NCI-H2171 treated with DMSO at 0.1 percent for 48 hours (cell line): ENCODE measurements at regions not wholly inside any gene's neighbourhood (a gene's known extent, or its start where the extent isn't known, plus 50 kb on each side); places are given as distances from the start of the nearest gene placed in this dataset.

Experiments
- DNase-seq: peaks from one replicate; lab custom pipeline; 2025; lab: John Stamatoyannopoulos, UW

DNA sequence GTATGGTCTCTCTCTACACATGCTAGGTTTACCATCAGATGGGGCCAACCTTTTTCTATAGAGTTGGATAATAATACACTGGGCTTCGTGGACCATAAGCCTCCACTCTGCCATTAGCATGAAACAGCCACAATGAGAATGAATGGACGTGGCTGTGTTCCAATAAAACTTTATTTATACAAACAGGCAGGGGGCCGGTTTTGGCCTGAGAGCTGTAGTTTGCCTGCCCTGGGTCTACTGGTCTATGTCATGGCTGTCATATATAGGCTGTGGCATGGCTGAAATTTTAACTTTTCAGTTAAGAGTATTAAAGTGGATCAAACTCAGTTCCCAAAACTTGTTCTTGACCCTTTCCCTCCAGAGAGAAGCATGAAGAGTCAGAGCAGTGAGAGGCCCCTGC, 120.3 kb upstream of the MYL2 start:
- no peak for DNase-seq

DNA sequence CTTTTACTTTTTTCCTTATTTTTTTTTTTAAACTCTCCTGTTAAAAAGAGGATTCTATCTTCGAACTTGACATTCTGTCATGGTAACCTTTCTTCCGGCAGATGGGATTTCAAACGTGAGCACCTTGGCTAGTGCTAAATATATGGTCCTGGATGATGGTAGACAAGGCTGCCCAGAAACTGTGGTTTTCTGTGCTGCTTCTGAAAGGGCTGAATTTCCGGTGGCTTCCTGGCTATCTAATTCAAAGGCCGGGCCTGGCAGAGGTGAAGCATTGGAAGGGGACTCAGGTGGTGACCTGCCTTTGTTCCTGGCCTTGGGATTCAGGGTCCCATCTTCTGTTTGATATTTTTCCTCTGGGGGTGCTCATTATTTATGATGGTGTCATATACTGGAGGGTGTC, 118.6 kb upstream of the MYL2 start:
- DNase-seq = no peak

DNA sequence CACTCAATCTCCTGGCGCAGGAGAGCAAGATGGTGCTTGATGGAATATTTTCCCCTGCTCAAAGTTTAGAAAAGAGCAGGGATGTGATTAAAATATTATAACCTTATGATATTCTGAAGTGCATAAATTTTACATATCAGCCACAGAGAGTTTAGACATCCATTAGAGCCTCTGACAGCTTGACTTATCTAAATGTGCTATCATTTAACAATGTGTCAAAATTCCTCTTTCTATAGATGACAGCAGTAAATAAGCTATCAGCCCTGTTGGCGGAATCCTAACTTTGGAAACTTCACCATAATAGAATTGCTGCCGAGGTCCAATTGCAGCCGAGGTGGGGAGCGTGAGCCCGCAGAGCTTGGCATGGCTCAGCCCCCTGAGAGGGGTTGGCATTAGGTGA, 117.7 kb upstream of the MYL2 start:
- no peak for DNase-seq

DNA sequence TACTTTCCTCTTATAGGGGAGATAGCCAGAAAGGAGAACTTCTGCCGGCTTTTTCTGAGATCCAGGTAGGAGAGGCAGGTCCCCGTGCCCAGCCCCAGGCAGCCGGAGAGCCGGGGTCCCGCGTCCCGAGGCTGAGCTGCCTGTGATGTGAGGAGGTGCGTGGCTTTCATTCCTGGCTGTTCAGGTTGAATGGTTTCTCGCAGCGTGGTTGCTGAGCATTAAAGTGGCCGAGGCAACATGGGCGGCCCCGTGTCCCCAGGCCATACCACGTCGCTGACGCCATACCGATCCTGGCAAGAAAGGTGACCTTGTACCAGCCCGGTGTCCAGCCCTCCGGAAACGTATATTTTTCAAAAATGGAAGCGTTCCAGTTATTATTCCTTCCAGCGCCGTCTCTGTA, 116.7 kb upstream of the MYL2 start:
- DNase-seq = no peak

DNA sequence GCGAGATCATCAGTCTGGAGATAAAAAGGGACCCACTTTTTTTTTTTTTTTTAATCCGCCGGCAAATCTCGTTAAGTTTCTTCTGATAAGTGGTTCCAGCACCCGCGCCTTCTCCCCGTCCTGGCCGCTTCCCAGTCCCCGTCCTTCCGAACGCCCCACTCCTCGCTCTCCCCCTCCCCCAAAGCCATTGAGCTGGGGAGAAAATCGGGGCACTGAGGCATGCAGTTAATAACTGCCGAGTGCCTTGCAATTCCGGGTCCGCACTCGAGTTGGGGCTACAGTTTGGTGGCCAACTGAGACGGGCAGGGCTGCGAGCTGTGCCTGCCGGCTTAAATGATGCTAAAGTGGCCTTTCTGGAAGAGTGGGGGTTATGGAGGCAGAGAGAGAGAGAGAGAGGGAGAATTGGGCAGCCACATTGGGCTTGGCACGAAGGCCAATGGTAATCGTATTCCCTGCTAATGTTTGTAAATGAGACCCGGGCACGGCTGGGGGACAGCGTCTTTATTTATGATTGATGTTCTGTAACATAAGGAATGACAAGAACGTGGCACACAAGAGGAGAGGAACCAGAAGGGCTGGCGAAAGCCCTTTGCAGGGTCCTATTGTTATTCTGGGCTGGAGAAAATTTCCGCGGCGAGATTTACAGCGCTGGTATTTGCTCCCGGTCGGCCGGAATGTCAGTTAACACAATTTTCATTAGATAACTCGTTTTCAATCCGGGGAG, 115.4 kb upstream of the MYL2 start:
- peak; percentile 28 for DNase-seq

DNA sequence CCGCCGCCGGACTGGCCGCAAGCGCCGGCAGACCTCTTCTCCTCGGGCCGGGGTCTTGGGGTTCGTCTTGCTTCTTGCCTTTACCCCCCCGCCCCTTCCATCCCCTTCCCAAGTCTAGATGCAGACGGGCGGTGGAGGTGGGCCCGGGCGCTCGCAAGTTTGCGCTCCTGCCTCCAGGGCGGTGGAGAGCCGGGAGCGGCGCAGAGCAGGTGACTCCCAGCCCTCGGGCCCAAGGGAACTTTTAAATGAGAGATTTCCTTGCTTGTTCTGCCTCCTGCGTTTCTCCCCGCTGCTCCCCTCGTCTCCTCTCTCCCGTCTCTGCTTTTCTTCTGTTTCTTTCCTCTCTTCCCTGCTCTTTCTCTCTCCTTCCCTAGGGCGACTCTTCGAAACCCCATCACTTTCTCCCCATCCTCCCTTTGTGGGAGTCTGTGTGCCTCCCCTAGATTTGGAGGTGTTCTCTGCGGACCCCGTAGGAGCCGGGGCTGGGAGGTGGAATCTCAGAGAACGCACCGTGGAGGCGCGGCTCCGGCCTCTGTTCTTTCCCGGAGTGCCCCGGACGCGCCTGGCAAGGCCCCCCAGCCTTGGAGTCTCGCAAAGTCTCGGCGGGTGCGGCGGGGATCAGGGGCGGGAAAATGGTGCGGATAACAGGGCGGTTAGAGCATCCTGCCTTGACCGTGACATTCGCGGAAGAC, 114.7 kb upstream of the MYL2 start:
- DNase-seq = peak; percentile 67

DNA sequence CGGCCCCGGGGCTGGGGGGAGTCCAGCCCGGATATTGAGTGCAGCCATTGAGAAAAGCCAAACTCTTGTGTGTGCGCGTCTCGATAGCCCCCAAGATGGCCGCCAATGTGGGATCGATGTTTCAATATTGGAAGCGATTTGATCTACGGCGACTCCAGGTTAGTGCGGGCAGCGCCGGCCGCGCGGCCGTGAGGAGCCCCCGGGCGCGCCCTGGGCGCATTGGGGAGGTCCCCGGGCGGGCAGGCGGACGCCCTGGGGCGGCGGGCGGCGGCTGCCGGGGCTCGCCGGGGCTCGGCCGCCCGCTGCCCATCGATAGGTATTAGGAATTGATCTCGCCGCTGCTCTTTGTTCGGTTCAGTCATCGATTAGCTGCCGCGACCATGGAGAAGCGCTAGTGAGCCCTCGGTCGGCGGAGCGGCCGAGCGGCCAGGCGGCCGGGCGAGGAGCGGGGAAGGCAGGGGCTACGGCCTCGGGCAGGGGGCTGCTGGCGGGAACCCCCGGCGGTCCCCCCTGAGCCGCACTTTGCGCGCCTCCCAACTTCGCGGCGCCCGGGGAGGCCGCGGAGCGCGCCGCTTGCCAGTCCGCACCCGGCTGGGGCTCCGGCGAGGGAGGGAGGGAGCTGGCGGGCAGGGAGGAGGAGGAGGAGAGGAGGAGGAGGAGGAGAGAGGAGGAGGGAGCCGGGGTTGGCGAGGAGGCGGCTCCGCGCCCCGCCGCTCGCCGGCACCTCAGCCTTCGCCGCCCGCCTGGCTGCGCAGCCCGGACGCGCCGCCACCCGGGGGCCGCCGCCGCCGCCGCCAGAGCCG, 113.9 kb upstream of the MYL2 start, which contains the start of gene CUX2:
TSS of gene CUX2 (plus strand) at position 83 of the 803 bp plus-strand sequence.
- DNase-seq = peak; percentile 67

DNA sequence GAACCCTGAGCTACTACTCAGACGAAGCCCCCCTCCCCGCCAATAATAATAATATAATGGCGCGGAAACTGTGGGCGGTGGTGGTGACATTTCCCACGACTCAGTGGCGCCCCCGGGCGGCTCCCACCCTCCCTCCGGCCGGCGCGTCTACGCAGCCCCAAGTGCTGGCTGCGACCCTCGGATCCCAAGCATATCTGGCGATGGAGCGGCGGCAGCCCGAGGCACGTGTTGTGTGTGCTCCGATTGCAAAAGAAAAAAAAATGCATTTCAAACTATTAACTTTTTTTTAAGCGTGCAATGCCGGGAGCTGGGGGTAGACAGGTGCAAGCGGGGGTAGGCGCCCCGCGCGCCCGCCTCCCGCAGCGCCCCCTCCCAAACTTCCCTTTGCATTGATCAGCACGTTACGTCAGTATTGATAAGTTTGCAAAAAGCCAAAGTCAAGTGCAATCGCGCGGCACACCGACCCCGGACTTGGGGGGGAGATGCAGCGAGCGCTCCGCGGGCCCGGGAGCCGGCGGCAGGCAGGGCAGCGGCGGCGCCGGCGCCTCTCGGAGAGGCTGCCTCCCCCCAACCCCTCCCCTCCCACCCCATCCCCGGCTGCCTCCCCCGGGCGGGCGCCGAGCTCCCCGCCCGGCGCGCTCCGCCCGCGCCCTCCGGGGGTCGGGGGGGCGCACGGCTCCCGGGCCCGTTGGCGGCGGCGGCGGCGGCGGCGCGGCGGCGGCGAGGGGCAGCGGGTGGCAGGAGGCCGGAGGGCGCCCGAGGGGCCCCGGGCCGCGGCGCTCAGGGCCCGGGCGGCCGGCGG, 113.1 kb upstream of the MYL2 start:
- peak; percentile 79 for DNase-seq

DNA sequence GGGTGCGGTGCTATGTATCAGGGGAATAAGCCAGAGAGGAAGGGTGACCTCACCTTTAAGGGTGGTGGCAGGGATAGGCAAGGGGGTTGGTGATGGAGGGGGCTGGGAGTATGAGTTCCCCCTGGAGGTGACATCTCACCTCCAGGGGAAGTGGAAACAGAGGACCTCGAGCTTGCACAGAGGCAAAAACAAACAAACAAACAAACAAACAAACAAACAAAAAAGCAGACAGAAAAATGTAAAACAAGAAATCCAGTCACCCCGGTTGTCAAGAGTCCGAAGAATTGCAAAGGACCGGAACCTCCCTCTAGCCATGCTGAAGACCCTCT, 112.2 kb upstream of the MYL2 start:
- peak; percentile 10 for DNase-seq

DNA sequence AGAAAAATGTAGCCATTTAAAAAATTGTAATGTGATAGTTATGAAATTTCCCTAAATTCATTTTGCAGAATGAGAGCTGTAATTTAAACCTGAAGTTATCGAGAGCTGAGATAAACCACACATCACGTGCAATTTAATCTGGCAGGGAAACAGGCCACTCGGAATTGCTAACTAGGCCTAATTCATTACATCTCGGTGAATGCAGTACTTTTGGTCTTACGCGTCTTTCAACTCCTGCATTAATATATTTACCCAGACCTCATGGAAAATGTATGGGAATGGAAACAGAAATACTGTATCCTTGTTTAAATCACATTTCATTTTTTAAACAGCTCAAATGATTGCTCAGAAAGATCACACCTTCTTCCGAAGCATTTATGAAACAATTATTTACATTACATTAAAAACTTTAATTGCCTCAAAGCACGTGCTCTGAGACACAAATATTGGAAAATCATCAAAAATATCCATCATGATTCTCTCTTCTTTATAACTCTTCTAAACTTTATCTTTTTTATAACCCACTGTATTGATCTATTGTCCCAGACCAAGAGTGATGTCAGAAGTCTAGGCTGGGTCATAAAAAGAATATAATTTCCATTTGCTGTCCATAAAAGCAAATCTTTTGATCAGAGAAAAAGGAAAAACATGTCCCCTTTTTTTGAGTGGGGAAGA, 111.7 kb upstream of the MYL2 start:
- peak; percentile 17 for DNase-seq

DNA sequence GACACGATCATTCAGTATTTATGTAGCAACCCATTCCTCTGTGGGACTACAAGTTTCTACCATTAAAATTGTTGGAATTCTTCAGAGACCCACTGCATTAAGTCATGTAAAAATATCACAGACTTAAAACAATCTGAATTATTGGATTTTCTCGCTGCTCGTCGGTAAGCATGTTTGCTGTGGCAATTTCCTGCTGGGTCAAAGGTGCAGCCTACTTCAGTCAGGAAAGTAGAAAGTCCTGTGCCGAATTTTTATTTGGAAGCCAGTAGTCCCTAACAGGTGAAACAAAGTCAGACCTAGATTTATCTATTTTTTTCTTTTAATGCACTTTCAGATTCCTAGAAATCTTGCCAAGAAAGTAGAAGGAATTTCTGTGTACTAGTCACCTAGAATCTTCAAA, 110.4 kb upstream of the MYL2 start:
- no peak for DNase-seq

DNA sequence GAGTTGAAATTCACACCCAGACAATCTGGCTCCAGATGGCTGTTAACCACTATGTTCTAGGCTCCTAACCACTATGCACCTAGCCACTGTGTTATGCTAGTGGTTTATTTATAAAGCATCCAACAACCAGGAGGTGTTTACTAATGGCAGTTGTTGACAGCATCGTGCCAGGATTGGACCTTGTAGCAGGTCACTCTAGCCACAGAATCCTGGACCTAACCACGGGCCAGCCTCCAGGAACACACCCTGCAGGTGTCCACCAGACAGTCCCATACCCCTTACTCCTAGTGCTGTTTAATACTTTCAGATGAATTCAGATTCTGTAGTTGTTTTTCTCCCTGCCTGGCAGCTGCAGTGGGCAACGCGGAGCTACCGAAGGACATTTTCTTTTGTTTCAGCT, 109.4 kb upstream of the MYL2 start:
- no peak for DNase-seq

DNA sequence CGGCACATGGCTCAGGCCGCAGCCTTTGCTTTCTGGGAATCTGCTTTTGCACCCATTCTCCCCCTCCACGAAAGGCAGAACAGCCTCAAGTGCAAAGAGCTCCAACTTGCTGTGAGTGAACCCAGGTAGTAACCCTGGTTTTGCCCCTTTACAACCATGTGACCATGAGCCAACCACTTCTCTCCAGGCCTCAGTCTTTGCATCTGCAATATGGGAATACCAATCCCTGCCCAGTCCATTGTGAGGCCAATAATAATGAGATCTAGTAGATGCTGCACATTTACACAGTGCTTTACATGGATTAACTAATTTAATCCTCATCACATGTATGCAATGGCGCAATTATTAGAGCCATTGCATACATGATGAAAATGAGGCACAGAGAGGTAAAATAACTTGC, 108.9 kb upstream of the MYL2 start:
- no peak for DNase-seq

DNA sequence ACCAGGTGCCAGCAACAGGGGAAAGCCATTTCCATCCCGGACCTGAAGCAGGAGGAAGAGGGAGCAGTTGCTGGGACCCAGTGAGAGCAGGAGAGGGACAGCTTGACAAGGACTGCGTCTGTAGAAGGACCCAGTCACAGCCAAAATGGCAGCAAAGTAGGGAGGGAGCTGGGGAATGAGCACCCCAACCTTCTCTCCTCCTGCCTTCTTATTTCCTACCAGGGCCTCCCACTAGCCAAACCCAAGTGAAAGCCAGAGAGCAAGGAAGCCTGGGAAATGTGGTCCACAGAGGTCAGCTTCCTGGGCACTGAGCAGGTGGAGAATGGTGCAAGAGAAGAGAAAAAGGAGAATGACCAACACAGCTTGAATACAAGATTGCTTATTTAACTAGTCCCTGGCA, 108.5 kb upstream of the MYL2 start:
- DNase-seq = no peak

DNA sequence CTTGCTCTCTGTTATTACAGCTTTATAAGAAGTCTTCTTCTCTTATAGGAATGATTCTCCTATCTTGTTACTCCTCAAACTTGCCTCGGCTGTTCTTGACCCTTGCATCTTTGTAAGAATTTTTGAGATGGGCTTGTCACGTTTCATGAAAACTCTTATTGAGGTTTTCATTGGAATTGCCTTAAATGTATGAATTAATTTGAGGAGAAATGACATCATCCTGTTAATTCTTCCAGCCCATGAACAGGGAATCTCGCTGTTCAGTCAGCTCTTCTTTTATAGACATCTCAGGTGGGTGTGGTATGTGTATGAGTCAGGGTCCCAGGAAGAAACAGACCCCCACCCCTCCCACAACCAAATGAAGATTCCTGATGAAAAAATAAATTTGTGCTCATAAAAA, 107.1 kb upstream of the MYL2 start:
- DNase-seq = no peak

DNA sequence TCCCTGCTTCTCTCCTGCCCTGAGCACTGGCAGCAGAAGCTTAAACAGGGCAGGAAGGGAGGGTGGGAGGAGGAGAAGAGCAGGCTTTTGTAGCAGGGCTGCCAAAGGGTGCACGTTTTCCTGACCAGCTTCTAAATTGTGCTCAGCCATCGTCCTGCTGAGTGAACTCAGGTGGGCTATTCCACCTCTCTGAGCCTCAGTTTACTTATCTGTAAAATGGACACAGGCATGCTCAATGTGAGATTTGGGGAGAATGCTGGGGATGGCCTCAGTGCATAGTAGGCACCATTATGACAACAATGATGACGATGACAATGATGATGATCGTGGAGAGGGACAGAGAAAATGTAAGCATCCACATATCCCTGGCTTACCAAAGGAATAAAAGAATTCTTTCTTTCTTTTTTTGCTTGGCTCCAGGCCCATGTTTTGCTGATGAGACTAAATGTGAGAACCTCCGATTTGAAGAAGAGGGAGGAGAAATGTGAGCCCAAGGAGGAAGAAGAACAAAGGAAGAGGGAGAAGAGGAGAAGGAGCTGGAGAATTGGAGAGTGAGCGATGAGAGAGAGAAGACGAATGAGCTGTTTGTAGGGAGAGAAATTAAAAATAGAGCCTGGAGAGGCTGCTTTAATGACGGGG, 105.5 kb upstream of the MYL2 start:
- no peak for DNase-seq

DNA sequence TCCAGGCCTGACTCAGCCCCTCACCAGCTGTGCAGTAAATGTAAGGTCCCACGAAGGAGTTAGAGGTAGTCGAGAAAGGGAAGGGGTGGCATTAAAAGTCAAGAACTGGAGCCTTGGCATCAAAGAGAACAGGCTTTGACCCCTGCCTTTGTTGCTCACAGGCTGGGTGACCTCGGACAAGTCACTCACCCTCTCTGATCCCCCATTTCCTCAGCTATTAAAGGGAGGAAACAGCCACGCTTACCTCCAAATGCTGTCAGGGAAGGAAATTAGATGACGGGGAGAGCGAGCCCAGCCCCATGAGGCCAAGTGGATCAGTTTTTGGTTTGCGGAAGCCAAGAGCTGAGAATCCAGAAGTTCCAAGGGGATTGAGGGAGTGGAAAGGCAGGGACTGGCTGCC, 104.9 kb upstream of the MYL2 start:
- DNase-seq = no peak

DNA sequence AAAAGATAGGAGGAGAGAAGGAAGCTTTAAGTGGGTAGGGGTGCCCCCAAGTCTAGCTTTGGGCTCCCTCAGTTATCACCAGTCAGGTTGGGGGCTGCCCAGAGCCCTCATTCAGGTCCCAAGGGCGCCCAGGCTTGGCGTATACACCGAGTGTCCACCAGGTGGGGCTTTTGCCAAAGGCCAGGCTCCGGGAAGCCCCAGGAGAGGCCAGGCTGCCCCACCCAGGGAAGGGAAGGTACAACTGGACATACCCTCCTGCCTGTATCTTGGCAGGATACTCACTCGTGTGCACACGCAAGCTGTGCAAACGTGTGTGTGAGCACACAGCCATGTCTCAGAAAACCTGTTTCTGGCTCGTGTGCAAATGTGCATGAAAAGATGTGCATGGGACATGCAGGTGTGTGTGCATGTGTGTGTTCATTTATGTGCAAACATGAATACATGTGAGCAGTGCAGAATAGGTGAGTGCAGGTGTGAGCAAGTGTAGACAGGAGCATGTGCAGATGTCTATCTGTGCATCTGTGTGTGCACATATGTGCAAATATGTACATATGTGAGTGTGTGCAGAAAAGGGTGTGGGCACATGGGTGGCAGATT, 103.9 kb upstream of the MYL2 start:
- DNase-seq = peak; percentile 38

DNA sequence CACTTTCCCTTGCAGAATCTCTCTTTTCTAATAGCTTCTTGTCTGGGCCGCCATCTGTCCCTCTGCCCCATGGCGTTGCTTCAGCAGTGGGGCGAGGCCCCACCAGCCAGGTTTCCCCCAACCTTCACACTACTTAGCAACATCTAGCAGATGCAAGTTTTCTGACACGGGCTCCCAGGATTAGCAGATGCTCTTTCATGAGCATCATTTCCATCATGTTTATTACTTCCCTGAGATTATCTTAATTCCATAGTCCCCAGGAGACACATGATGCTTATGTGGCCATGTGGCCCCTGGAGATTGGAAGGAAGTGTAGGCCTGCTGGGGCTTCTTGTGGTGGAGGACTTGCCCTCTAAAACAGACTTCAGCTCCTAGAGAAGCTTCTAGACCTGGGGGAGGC, 102.0 kb upstream of the MYL2 start:
- DNase-seq = no peak

DNA sequence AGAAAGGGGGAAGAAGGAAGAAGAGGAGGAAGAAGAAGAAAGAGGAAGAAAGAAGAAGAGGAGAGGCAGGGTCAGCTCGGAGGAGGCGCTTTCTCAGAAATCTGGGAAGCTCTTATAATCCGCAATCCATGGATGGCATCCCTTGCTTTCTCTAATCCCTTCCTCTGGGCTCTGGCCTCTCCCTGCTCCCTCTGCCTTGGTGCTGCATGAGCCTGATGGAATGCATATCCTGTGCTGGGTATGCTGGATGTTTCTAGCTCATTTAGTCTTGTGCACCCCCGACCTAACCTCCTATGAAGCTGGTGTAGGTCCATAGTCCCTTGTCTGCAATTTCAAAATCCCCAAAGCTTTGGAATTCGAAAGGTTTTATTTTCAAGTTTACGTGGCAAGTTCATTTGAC, 94.2 kb upstream of the MYL2 start:
- DNase-seq = no peak

DNA sequence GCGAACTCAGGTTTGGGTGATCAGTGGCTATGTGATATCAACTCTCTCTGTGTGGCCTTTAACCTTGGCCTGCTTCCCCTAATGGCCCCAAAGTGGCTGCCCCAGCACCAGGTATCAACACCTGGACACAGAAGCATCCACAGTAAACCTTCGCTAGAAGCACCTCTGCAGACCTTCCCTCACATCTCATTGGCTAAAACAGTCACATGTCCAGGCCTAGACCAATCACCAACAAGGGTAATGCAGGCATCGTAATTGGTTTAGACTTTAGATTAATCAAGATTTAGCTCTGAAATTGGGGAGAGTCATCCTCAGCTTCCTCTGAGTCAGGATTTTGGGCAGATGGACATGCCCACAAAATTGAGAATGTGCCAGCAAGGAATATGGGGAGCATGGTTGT, 92.5 kb upstream of the MYL2 start:
- no peak for DNase-seq
